GM12891 (cell line): ENCODE measurements at regions not wholly inside any gene's neighbourhood (a gene's known extent, or its start where the extent isn't known, plus 50 kb on each side); places are given as distances from the start of the nearest gene placed in this dataset.

Source experiments
- DNase-seq: peaks from one replicate; pipeline ENCODE4 v3.0.0; 2011; ENCODE audit warnings: low spot score; ENCODE audit not compliant: insufficient read length
- FAIRE-seq: peaks from 2 replicates; lab custom pipeline; 2011; peaks lifted over from hg19 to GRCh38; lab: Jason Lieb, UNC
- PAX5 ChIP-seq: IDR thresholded peaks from 2 replicates; pipeline ENCODE4 v1.6.1; 2011; ENCODE audit warnings: low read length, moderate library complexity, mild to moderate bottlenecking; ENCODE audit not compliant: insufficient read depth, severe bottlenecking
- POLR2A ChIP-seq: IDR thresholded peaks from 2 replicates; pipeline ENCODE4 v1.6.1; 2011; ENCODE audit warnings: low read depth, low read length, control low read depth
- POLR2AphosphoS5 ChIP-seq: IDR thresholded peaks from 2 replicates; pipeline ENCODE4 v1.6.1; 2011; ENCODE audit warnings: low read depth, low read length, control low read depth
- POU2F2 ChIP-seq: IDR thresholded peaks from 2 replicates; pipeline ENCODE4 v1.6.1; 2011; ENCODE audit warnings: low read depth, mild to moderate bottlenecking, control low read depth, low read length, moderate library complexity
- SPI1 ChIP-seq: IDR thresholded peaks from 2 replicates; pipeline ENCODE4 v1.6.1; 2011; ENCODE audit warnings: low read depth, low read length, control low read depth
- TAF1 ChIP-seq: IDR thresholded peaks from 2 replicates; pipeline ENCODE4 v1.6.1; 2011; ENCODE audit warnings: low read depth, low read length, control low read depth

DNA sequence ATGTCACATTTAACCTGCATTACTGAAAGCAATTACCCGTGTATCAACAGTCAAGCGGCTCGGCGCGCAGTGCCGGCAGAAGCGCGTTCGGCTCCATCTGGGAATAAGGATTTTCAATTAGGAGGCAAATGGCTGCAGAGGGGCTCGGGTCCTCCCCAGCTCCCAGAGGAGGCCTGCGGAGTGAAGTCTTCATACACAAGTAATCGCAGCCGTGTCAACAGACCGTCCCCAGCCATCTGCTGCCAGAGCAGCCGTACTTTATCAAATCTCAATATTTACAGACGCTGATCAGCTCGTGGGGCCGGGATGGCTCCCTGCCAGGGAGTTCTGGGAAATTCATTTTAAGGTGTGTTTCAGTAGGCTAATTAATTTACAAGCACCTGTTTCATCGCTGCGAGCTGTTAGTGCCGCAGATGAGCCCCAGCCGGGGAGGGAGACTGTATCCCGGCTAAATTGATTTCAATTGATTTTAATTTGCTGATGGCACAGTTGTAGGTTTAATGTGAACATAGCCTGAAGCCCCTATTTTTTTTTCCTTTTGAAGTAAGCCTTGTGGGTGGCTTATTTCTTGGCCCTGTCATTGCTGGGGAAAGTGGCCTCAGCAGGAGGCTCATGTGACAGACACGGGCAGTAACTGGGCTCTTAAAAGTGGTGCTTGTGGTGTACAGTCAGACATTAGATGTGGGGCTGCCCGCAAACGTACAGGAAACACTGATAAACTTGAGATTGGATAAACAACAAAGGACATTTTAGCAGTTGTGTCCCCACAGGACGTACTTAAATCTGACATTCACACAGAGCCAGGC lies 252.7 kb downstream of the TEX29 start:
- no peak for FAIRE-seq
- no peak for TF ChIP-seq TAF1
- no peak for TF ChIP-seq POLR2AphosphoS5
- TF ChIP-seq SPI1: no peak
- TF ChIP-seq POU2F2: no peak
- TF ChIP-seq POLR2A: no peak
- TF ChIP-seq PAX5: no peak
- DNase-seq: no peak

GRCh38 chr13:111573801-111574200 lies 253.4 kb downstream of the TEX29 start:
- FAIRE-seq (no peak), DNase-seq (no peak)
- TF ChIP-seq POLR2AphosphoS5: no peak
- TF ChIP-seq TAF1: no peak
- no peak for TF ChIP-seq PAX5
- TF ChIP-seq SPI1: no peak
- TF ChIP-seq POLR2A: no peak
- no peak for TF ChIP-seq POU2F2

- FAIRE-seq (no peak), DNase-seq (no peak)
- TF ChIP-seq PAX5 (no peak), POLR2AphosphoS5 (no peak), POLR2A (no peak), TAF1 (no peak), POU2F2 (no peak), SPI1 (no peak)
These were observed 254.8 kb downstream of the TEX29 start for GRCh38 chr13:111575276-111575675.

GRCh38 chr13:111575719-111576118 lies 255.3 kb downstream of the TEX29 start:
- FAIRE-seq (no peak), DNase-seq (no peak)
- no peak for TF ChIP-seq PAX5
- TF ChIP-seq TAF1: no peak
- no peak for TF ChIP-seq POLR2AphosphoS5
- TF ChIP-seq SPI1: no peak
- TF ChIP-seq POU2F2: no peak

GRCh38 chr13:111577208-111577828 lies 256.9 kb downstream of the TEX29 start:
- TF ChIP-seq POU2F2 (no peak), POLR2A (no peak), PAX5 (no peak), TAF1 (no peak)
- FAIRE-seq (no peak), DNase-seq (no peak)

- FAIRE-seq: no peak
- DNase-seq: no peak
- TF ChIP-seq PAX5: no peak
- no peak for TF ChIP-seq POU2F2
These were observed 257.6 kb downstream of the TEX29 start for GRCh38 chr13:111577956-111578605.

DNA sequence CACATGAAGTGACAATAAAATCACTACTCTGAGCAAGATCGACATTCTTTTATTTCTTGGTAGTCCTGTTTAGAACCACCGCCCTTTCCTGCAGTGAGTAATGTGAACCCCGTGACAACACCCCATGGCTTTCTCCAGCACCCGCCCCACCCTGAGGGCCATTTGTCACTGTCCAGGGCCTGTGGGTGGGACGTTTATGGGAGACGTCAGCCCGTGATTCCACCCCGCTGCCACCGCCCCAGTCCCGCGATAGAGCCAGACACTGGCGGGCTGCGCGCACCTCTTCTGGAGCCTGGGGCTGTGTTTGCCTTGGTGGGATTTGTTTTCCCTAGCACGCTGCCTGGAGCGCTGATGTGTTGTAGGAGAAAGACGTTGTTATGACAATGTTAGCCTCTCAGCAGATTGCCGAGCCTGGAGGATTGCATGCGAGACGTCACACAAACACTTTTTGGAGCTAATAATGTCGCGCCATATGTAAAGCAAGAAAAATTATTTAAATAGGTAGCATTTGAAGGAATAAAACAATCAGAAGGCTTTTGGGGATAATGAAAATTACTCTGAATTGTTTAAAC lies 263.7 kb downstream of the TEX29 start:
- no peak for TF ChIP-seq POU2F2
- no peak for TF ChIP-seq SPI1
- TF ChIP-seq TAF1: no peak
- no peak for TF ChIP-seq POLR2AphosphoS5
- TF ChIP-seq POLR2A: no peak
- TF ChIP-seq PAX5: no peak
- no peak for DNase-seq
- no peak for FAIRE-seq

GRCh38 chr13:111584870-111585269 lies 264.4 kb downstream of the TEX29 start:
- no peak for TF ChIP-seq POU2F2
- TF ChIP-seq POLR2A: no peak
- no peak for TF ChIP-seq PAX5
- TF ChIP-seq SPI1: no peak
- no peak for TF ChIP-seq POLR2AphosphoS5
- no peak for TF ChIP-seq TAF1
- FAIRE-seq (no peak), DNase-seq (no peak)

GRCh38 chr13:111586291-111586690 lies 265.8 kb downstream of the TEX29 start:
- DNase-seq: no peak
- TF ChIP-seq POLR2A (no peak), SPI1 (no peak), TAF1 (no peak), PAX5 (no peak), POLR2AphosphoS5 (no peak), POU2F2 (no peak)
- FAIRE-seq: no peak
